Astrocyte (in vitro differentiated cells and primary cell): ENCODE measurements at regions not wholly inside any gene's neighbourhood (a gene's known extent, or its start where the extent isn't known, plus 50 kb on each side); places are given as distances from the start of the nearest gene placed in this dataset.

Experiments
- DNase-seq: peaks from one replicate; pipeline ENCODE4 v3.0.0-alpha.2; 2010; ENCODE audit warnings: low read depth
- FAIRE-seq: peaks from 2 replicates; lab custom pipeline; 2011; peaks lifted over from hg19 to GRCh38; lab: Jason Lieb, UNC
- H2AFZ ChIP-seq: 2 replicates; pipeline ENCODE4 v1.6.0; 2012; ENCODE audit warnings: low read depth, low read length, inconsistent platforms
- H3K27ac ChIP-seq: 2 replicates; pipeline ENCODE4 v1.5.1; 2011; ENCODE audit warnings: low read depth, low read length, inconsistent platforms
- H3K27me3 ChIP-seq: 2 replicates; pipeline ENCODE4 v1.6.0; 2011; ENCODE audit warnings: low read length, inconsistent platforms; ENCODE audit not compliant: insufficient read depth
- H3K36me3 ChIP-seq: 2 replicates; pipeline ENCODE4 v1.5.1; 2011; ENCODE audit warnings: low read length, inconsistent platforms; ENCODE audit not compliant: insufficient read depth
- H3K4me1 ChIP-seq: 2 replicates; pipeline ENCODE4 v1.5.1; 2011; ENCODE audit warnings: low read length, inconsistent platforms; ENCODE audit not compliant: insufficient read depth
- H3K4me2 ChIP-seq: 2 replicates; pipeline ENCODE4 v1.6.0; 2012; ENCODE audit warnings: low read length, inconsistent platforms
- H3K4me3 ChIP-seq: 2 replicates; pipeline ENCODE4 v1.5.1; 2011; ENCODE audit warnings: low read depth, mild to moderate bottlenecking, low read length, inconsistent platforms; ENCODE audit not compliant: insufficient read depth
- H3K79me2 ChIP-seq: 2 replicates; pipeline ENCODE4 v1.6.0; 2012; ENCODE audit warnings: mild to moderate bottlenecking, low read length, inconsistent platforms; ENCODE audit not compliant: insufficient read depth
- H3K9ac ChIP-seq: 2 replicates; pipeline ENCODE4 v1.6.0; 2012; ENCODE audit warnings: mild to moderate bottlenecking, low read length, inconsistent platforms
- H3K9me3 ChIP-seq: 2 replicates; pipeline ENCODE4 v1.5.1; 2012; ENCODE audit warnings: low read depth, mild to moderate bottlenecking, low read length, inconsistent platforms; ENCODE audit not compliant: insufficient read depth
- H4K20me1 ChIP-seq: 2 replicates; pipeline ENCODE4 v1.6.0; 2012; ENCODE audit warnings: low read length, inconsistent platforms; ENCODE audit not compliant: insufficient read depth
- H3K27ac Mint-ChIP-seq: one replicate; pipeline ENCODE4 v1.8.0; 2021; ENCODE audit warnings: mild to moderate bottlenecking, mixed read lengths; ENCODE audit not compliant: unreplicated experiment
- H3K27me3 Mint-ChIP-seq: one replicate; pipeline ENCODE4 v1.8.0; 2021; ENCODE audit warnings: low read depth, mixed read lengths; ENCODE audit not compliant: unreplicated experiment
- H3K36me3 Mint-ChIP-seq: one replicate; pipeline ENCODE4 v1.8.0; 2021; ENCODE audit warnings: low read depth, mixed read lengths; ENCODE audit not compliant: unreplicated experiment
- H3K4me1 Mint-ChIP-seq: one replicate; pipeline ENCODE4 v1.8.0; 2021; ENCODE audit warnings: low read depth, mixed read lengths; ENCODE audit not compliant: unreplicated experiment
- H3K4me3 Mint-ChIP-seq: one replicate; pipeline ENCODE4 v1.8.0; 2021; ENCODE audit warnings: mild to moderate bottlenecking, moderate library complexity, mixed read lengths; ENCODE audit not compliant: unreplicated experiment
- H3K9me3 Mint-ChIP-seq: one replicate; pipeline ENCODE4 v1.8.0; 2021; ENCODE audit warnings: mild to moderate bottlenecking, mixed read lengths; ENCODE audit not compliant: unreplicated experiment
- EZH2 ChIP-seq: IDR thresholded peaks from 2 replicates; pipeline ENCODE4 v1.6.1; 2012; ENCODE audit warnings: mild to moderate bottlenecking, low read length, inconsistent platforms; ENCODE audit not compliant: insufficient read depth
- TF ChIP-seq, protein P1 (sequence below): IDR thresholded peaks from 2 replicates; pipeline ENCODE4 v1.5.1; 2011; ENCODE audit warnings: low read depth, mild to moderate bottlenecking, inconsistent platforms, low read length, moderate library complexity; ENCODE audit not compliant: insufficient read depth

DNA sequence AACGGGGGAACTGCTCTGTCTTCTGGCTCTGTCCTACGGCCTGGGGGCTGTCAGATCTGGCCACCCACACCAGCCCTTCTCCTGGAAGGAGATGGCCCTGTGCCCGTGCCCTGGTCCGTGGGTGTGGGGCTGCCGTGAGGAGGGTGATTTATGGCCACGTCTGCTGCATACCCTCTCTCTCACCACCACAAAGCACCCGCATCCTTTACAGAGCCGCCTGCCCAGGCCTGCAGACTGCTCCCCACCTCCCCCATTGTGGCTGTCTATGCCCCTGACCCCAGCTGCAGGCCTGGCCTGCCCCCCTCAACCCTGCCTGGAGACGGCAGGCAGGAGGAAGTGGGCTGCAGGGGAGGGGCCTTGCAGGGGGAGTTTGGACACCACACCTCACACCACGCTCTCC lies 72.7 kb upstream of the GATA5 start:
- Mint-ChIP-seq H3K27me3 (peaks cover 26% of the 10 kb centered on the region), H3K27ac (no peak overlapping the region), H3K36me3 (peaks cover 8% of the 10 kb centered on the region), H3K4me3 (no peak overlapping the region), H3K9me3 (peaks cover 9% of the 10 kb centered on the region), H3K4me1 (peaks cover 5% of the 10 kb centered on the region)
- Histone ChIP-seq H3K27me3 (peaks cover 21% of the 10 kb centered on the region), H3K9me3 (peaks cover 3% of the 10 kb centered on the region), H3K27ac (no peak overlapping the region), H2AFZ (no peak overlapping the region), H3K4me2 (no peak overlapping the region), H3K4me3 (no peak overlapping the region), H3K9ac (no peak overlapping the region), H3K79me2 (no peaks in the 10 kb centered on the region), H3K4me1 (no peaks in the 10 kb centered on the region), H3K36me3 (no peaks in the 10 kb centered on the region), H4K20me1 (no peaks in the 10 kb centered on the region)
- DNase-seq (no peak), FAIRE-seq (no peak)
- TF ChIP-seq, protein P1, sequence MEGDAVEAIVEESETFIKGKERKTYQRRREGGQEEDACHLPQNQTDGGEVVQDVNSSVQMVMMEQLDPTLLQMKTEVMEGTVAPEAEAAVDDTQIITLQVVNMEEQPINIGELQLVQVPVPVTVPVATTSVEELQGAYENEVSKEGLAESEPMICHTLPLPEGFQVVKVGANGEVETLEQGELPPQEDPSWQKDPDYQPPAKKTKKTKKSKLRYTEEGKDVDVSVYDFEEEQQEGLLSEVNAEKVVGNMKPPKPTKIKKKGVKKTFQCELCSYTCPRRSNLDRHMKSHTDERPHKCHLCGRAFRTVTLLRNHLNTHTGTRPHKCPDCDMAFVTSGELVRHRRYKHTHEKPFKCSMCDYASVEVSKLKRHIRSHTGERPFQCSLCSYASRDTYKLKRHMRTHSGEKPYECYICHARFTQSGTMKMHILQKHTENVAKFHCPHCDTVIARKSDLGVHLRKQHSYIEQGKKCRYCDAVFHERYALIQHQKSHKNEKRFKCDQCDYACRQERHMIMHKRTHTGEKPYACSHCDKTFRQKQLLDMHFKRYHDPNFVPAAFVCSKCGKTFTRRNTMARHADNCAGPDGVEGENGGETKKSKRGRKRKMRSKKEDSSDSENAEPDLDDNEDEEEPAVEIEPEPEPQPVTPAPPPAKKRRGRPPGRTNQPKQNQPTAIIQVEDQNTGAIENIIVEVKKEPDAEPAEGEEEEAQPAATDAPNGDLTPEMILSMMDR, result no peak
- no peak for TF ChIP-seq EZH2

DNA sequence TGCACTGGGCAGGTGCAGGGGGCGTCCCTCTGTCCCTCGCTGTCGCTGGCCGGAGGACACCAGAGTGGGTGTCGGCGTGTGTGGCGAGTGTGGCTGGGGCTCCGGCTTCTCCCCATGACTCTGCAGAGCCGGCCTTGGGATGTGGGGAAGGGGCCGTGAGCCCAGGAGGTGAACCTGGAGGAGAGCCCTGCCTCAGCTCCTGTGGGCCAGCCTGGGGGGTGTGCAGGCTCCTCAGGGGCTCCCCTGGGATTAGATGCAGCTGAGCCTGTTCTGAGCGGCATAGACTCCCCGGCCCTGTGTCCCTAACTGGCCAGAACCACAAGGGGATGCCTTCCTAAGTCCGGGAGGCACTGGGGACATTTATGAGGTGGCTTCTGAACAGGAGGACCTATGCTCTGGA lies 73.2 kb upstream of the GATA5 start:
- FAIRE-seq (no peak), DNase-seq (no peak)
- Histone ChIP-seq H2AFZ (no peak overlapping the region), H3K9me3 (peaks cover 3% of the 10 kb centered on the region), H3K79me2 (no peaks in the 10 kb centered on the region), H3K9ac (no peak overlapping the region), H3K36me3 (no peaks in the 10 kb centered on the region), H3K4me1 (no peaks in the 10 kb centered on the region), H3K27ac (no peak overlapping the region), H4K20me1 (no peaks in the 10 kb centered on the region), H3K4me2 (no peak overlapping the region), H3K4me3 (no peak overlapping the region), H3K27me3 (peaks cover 23% of the 10 kb centered on the region)
- H3K9me3 Mint-ChIP-seq, result peaks cover 6% of the 10 kb centered on the region
- peaks cover 8% of the 10 kb centered on the region for H3K36me3 Mint-ChIP-seq
- no peak overlapping the region for H3K27ac Mint-ChIP-seq
- no peak overlapping the region for H3K4me3 Mint-ChIP-seq
- TF ChIP-seq EZH2, result no peak
- TF ChIP-seq, protein P1, result no peak
- H3K4me1 Mint-ChIP-seq, result peaks cover 2% of the 10 kb centered on the region
- H3K27me3 Mint-ChIP-seq, result peaks cover 32% of the 10 kb centered on the region

DNA sequence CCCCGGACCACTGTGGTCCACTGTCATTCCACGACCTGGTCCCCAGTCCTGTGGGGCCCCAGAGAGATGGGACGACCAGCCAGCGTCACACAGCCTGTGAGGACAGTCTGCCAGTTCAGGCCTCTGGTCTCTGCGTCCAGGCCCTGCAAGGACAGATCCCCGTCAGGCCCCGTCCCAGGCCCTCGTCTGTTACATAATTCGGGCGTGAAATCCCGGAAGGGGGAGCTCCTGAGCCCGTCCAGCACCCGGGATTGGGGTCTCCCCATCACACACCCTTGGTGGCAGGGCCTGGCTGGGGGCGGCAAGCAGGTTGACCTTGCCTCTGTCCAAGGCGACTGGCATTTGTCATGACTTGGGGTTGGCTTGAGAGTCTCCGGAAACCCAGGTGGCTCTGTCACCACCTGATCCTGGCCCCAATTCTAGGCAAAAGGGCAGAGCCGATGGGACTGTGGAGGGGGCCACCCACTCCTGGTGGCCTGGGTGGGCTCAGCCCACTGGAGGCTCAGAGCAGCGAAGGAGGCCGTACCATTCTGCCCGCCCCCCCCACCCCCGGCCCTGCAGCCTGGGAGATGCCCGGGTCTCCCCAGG lies 73.8 kb upstream of the GATA5 start:
- H3K4me2 ChIP-seq, result no peak overlapping the region
- TF ChIP-seq EZH2, result no peak
- TF ChIP-seq, protein P1, result no peak
- no peak overlapping the region for H2AFZ ChIP-seq
- H3K36me3 Mint-ChIP-seq, result peaks cover 6% of the 10 kb centered on the region
- peaks cover 3% of the 10 kb centered on the region for H3K9me3 ChIP-seq
- FAIRE-seq (no peak), DNase-seq (no peak)
- no peak overlapping the region for H3K9ac ChIP-seq
- peaks cover 34% of the 10 kb centered on the region for H3K27me3 Mint-ChIP-seq
- H4K20me1 ChIP-seq, result no peaks in the 10 kb centered on the region
- peaks cover 1% of the 10 kb centered on the region for H3K9me3 Mint-ChIP-seq
- no peaks in the 10 kb centered on the region for H3K79me2 ChIP-seq
- peaks cover 2% of the 10 kb centered on the region for H3K4me1 Mint-ChIP-seq
- no peaks in the 10 kb centered on the region for H3K36me3 ChIP-seq
- no peaks in the 10 kb centered on the region for H3K4me1 ChIP-seq
- no peak overlapping the region for H3K4me3 ChIP-seq
- H3K27ac ChIP-seq, result no peak overlapping the region
- no peak overlapping the region for H3K27ac Mint-ChIP-seq
- H3K27me3 ChIP-seq, result peaks cover 23% of the 10 kb centered on the region
- no peak overlapping the region for H3K4me3 Mint-ChIP-seq
